Nephron progenitor cell (in vitro differentiated cells): ENCODE measurements at regions not wholly inside any gene's neighbourhood (a gene's known extent, or its start where the extent isn't known, plus 50 kb on each side); places are given as distances from the start of the nearest gene placed in this dataset.
A peak's percentile ranks its signal among the peaks of the same experiment; 100 is the strongest.

Experiments
- DNase-seq: peaks from one replicate; pipeline ENCODE4 v3.0.0; 2021
- H3K27ac Mint-ChIP-seq: 2 replicates; pipeline ENCODE4 v1.8.0; 2021; ENCODE audit warnings: mild to moderate bottlenecking, moderate library complexity, mixed read lengths
- H3K27me3 Mint-ChIP-seq: 2 replicates; pipeline ENCODE4 v1.8.0; 2021; ENCODE audit warnings: mild to moderate bottlenecking, low read depth, mixed read lengths; ENCODE audit not compliant: poor library complexity
- H3K36me3 Mint-ChIP-seq: 2 replicates; pipeline ENCODE4 v1.8.0; 2021; ENCODE audit warnings: low read depth, mixed read lengths
- H3K4me1 Mint-ChIP-seq: 2 replicates; pipeline ENCODE4 v1.8.0; 2021; ENCODE audit warnings: mixed read lengths
- H3K4me3 Mint-ChIP-seq: 2 replicates; pipeline ENCODE4 v1.8.0; 2021; ENCODE audit warnings: mild to moderate bottlenecking, moderate library complexity, mixed read lengths
- H3K9me3 Mint-ChIP-seq: 2 replicates; pipeline ENCODE4 v1.8.0; 2021; ENCODE audit warnings: mild to moderate bottlenecking, moderate library complexity, mixed read lengths
- CTCF ChIP-seq: fragments of 200-600 bp; sonication (generic); IDR thresholded peaks from 2 replicates; pipeline ENCODE4 v1.5.0; 2021; ENCODE audit warnings: antibody characterized with exemption

- Mint-ChIP-seq H3K27me3 (no peaks in the 10 kb centered on the region), H3K4me3 (no peak overlapping the region), H3K27ac (no peak overlapping the region), H3K4me1 (peaks cover 7% of the 10 kb centered on the region), H3K9me3 (no peaks in the 10 kb centered on the region), H3K36me3 (no peaks in the 10 kb centered on the region)
- TF ChIP-seq CTCF = no peak
- DNase-seq = no peak
These were observed 138.0 kb downstream of the NUDT12 start for GRCh38 chr5:103424453-103425205.

- no peak for DNase-seq
- no peaks in the 10 kb centered on the region for H3K27me3 Mint-ChIP-seq
- H3K36me3 Mint-ChIP-seq = no peaks in the 10 kb centered on the region
- H3K27ac Mint-ChIP-seq = no peak overlapping the region
- H3K9me3 Mint-ChIP-seq = no peaks in the 10 kb centered on the region
- TF ChIP-seq CTCF = no peak
- H3K4me3 Mint-ChIP-seq = no peak overlapping the region
- peaks cover 7% of the 10 kb centered on the region for H3K4me1 Mint-ChIP-seq
These were observed 138.6 kb downstream of the NUDT12 start for GRCh38 chr5:103424026-103424425.

- H3K27ac Mint-ChIP-seq = no peak overlapping the region
- DNase-seq = no peak
- H3K4me1 Mint-ChIP-seq = peaks cover 7% of the 10 kb centered on the region
- H3K27me3 Mint-ChIP-seq = no peaks in the 10 kb centered on the region
- H3K36me3 Mint-ChIP-seq = no peaks in the 10 kb centered on the region
- no peaks in the 10 kb centered on the region for H3K9me3 Mint-ChIP-seq
- H3K4me3 Mint-ChIP-seq = no peak overlapping the region
- TF ChIP-seq CTCF = no peak
These were observed 139.8 kb downstream of the NUDT12 start for GRCh38 chr5:103422756-103423155.

GRCh38 chr5:103414604-103415003, 148.0 kb downstream of the NUDT12 start:
- Mint-ChIP-seq H3K27me3 (peaks cover 13% of the 10 kb centered on the region), H3K9me3 (no peaks in the 10 kb centered on the region), H3K4me3 (no peak overlapping the region), H3K27ac (peak overlapping the region; percentile 49), H3K36me3 (no peaks in the 10 kb centered on the region), H3K4me1 (peaks cover 32% of the 10 kb centered on the region)
- DNase-seq = no peak
- TF ChIP-seq CTCF = no peak

GRCh38 chr5:103411711-103412110, 150.9 kb downstream of the NUDT12 start:
- no peaks in the 10 kb centered on the region for H3K9me3 Mint-ChIP-seq
- DNase-seq = no peak
- H3K27ac Mint-ChIP-seq = peak overlapping the region; percentile 79
- H3K36me3 Mint-ChIP-seq = no peaks in the 10 kb centered on the region
- peak overlapping the region; percentile 24 for H3K4me3 Mint-ChIP-seq
- H3K27me3 Mint-ChIP-seq = peaks cover 9% of the 10 kb centered on the region
- peaks cover 34% of the 10 kb centered on the region for H3K4me1 Mint-ChIP-seq
- no peak for TF ChIP-seq CTCF

- DNase-seq = no peak
- Mint-ChIP-seq H3K9me3 (no peaks in the 10 kb centered on the region), H3K27me3 (peaks cover 5% of the 10 kb centered on the region), H3K27ac (no peak overlapping the region), H3K36me3 (no peaks in the 10 kb centered on the region), H3K4me3 (no peak overlapping the region), H3K4me1 (peaks cover 34% of the 10 kb centered on the region)
- TF ChIP-seq CTCF = no peak
These were observed 151.6 kb downstream of the MACIR start for GRCh38 chr5:103410172-103410571.
